ENCODE measurements at regions not wholly inside any gene's neighbourhood (a gene's known extent, or its start where the extent isn't known, plus 50 kb on each side); places are given as distances from the start of the nearest gene placed in this dataset.

DNA sequence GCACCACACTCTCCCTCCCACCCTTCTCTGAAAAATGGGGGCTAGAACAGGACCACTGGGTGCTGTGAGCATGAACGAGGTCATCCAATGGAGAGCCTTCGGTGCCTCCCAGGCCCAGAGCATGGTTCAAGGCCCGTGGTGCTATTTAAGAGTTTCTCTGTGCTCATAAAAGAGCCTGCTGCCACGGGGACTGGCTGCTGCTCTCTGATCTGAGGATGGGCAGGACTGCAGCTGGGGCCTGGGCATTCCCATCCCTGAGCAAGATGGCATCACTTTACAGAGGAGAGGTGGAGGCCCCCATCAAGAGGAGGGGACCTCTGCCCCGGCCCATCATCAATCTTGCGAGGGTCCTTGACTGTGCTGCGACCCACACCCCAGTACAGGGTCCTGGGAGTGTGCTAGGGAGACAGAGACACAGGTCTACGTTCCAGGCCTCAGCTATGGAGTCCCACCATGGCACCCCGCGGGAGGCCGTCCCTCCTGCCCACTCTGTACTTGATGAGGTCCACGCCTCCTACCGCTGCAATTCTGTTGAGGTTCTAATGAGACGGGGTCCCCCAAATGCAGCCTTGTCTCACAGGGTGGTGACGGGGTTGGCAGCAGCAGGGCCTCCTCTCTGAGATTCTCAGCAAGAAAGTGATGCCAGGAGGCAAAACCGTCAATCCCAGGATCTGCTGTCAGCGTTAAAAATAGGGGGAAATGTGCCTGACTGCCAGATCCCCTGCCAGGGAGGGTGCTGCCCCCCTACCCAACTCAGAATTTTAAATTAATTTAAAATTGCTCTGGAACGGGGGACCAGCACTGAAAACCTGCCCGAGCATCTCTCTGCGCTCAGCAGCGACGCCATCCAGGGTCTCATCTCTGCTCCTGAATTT, 405.4 kb downstream of the SHANK2 start:
- no peaks in the 10 kb centered on the region for H3K27me3 ChIP-seq (ENCODE audit: insufficient read depth, low read length)

DNA sequence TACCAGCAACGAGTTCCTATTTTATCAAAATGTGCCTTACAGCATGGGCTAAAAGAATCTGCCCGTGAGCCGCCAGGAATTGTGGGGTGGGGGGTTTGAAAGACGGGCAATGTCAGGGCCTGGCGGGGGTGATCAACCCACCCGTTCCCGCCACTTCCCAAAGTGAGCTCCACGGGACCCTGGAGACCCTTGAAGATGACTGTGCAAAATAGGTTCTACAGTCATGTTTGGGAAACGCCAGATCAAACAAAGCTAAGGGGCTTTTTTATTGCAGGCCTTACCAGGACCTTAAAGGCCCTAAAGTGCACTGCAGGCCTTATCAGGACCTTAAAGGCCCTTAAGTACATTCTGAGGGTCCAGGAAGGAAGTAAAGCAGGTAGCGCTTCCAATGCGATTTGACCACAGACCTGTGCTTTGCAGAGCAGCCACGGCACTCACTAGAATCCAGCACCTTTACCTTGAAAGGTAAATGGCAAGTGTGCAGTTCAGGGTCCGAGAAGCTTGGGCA, 404.1 kb downstream of the SHANK2 start:
- no peaks in the 10 kb centered on the region for H3K36me3 ChIP-seq (ENCODE audit: insufficient read depth, low read length)
- H3K4me1 ChIP-seq (ENCODE audit: control insufficient read depth, insufficient read depth, low read length, unreplicated experiment): no peaks in the 10 kb centered on the region
- no peak overlapping the region for H3K27ac ChIP-seq (ENCODE audit: low read depth, low read length)
- no peak overlapping the region for H3K4me3 ChIP-seq (ENCODE audit: low read depth, low read length)
- no peaks in the 10 kb centered on the region for H3K27me3 ChIP-seq (ENCODE audit: insufficient read depth, low read length)
- no peaks in the 10 kb centered on the region for H3K79me2 ChIP-seq (ENCODE audit: control insufficient read depth, insufficient read depth, low read length, unreplicated experiment)
- no peak overlapping the region for H2AFZ ChIP-seq (ENCODE audit: low read length, unreplicated experiment)

More for the DNA sequence above, 405.4 kb downstream of the SHANK2 start:
- Histone ChIP-seq H3K4me3 (ENCODE audit: low read depth, low read length) (no peak overlapping the region), H3K27ac (ENCODE audit: low read depth, low read length) (no peak overlapping the region), H3K79me2 (ENCODE audit: control insufficient read depth, insufficient read depth, low read length, unreplicated experiment) (no peaks in the 10 kb centered on the region), H3K36me3 (ENCODE audit: insufficient read depth, low read length) (no peaks in the 10 kb centered on the region), H2AFZ (ENCODE audit: low read length, unreplicated experiment) (no peak overlapping the region), H3K4me1 (ENCODE audit: control insufficient read depth, insufficient read depth, low read length, unreplicated experiment) (no peaks in the 10 kb centered on the region)

DNA sequence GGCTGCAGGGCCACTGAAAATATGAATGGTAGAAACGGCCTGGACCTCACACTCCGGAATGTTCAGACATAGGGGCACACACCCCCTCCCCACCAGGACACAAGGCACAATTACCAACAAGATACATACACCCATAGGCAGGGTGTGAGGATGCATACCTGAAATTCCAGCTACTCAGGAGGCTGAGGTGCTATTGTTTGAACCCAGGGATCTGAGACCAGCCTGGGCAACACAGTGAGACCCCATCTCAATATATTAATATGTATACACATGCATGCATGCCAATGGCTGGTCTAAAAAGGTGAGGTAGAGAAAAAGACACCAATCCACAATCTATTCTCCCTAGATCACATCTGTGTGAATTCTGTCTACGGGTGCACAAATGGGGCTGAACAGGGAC, 403.3 kb downstream of the SHANK2 start:
- Histone ChIP-seq H3K79me2 (ENCODE audit: control insufficient read depth, insufficient read depth, low read length, unreplicated experiment) (no peaks in the 10 kb centered on the region), H2AFZ (ENCODE audit: low read length, unreplicated experiment) (no peak overlapping the region), H3K27me3 (ENCODE audit: insufficient read depth, low read length) (no peaks in the 10 kb centered on the region), H3K27ac (ENCODE audit: low read depth, low read length) (no peak overlapping the region), H3K4me3 (ENCODE audit: low read depth, low read length) (no peak overlapping the region), H3K4me1 (ENCODE audit: control insufficient read depth, insufficient read depth, low read length, unreplicated experiment) (no peaks in the 10 kb centered on the region), H3K36me3 (ENCODE audit: insufficient read depth, low read length) (no peaks in the 10 kb centered on the region)

DNA sequence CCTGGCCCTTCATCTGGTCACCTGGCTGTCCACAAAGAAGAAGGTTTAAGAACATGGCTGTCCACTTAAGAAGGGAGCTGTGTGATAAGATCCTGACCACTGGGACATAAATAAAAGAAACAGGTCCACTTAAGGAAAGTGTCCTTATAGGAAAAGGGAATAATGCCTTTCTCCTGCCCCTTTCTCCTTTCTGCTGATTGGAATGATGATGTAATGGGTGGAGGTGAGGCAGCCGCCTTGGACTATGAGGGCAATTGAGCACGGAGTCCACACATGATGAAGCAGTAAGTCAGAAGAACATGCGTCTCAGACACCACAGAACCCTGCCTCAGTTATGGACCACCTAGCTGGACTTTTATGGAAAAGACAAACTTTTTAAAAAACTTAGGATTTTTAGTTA, 401.1 kb downstream of the SHANK2 start:
- Histone ChIP-seq H2AFZ (ENCODE audit: low read length, unreplicated experiment) (no peak overlapping the region), H3K27me3 (ENCODE audit: insufficient read depth, low read length) (no peaks in the 10 kb centered on the region), H3K4me1 (ENCODE audit: control insufficient read depth, insufficient read depth, low read length, unreplicated experiment) (no peaks in the 10 kb centered on the region), H3K79me2 (ENCODE audit: control insufficient read depth, insufficient read depth, low read length, unreplicated experiment) (no peaks in the 10 kb centered on the region), H3K36me3 (ENCODE audit: insufficient read depth, low read length) (no peaks in the 10 kb centered on the region), H3K4me3 (ENCODE audit: low read depth, low read length) (no peak overlapping the region), H3K27ac (ENCODE audit: low read depth, low read length) (no peak overlapping the region)

DNA sequence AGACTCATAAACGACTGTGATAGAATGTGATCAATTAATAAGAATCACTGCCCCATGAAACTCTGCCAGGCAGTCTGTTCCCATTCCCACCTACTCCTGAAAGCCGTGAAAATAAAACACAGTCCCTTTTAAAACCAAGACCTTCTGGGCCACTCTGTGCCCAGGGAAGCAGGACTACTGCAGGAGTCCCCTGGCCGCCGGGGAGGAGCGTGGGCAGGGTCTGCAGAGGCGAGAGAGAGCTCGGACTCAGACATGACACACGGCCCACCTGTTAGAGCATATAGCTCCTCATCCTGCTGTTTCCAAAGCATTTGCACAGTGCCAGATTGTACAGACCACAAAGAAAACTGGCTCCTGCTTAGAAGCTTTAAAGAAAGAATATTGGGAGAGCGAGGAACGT, 400.5 kb downstream of the SHANK2 start:
- no peak overlapping the region for H2AFZ ChIP-seq (ENCODE audit: low read length, unreplicated experiment)
- no peak overlapping the region for H3K4me3 ChIP-seq (ENCODE audit: low read depth, low read length)
- H3K79me2 ChIP-seq (ENCODE audit: control insufficient read depth, insufficient read depth, low read length, unreplicated experiment): no peaks in the 10 kb centered on the region
- no peaks in the 10 kb centered on the region for H3K4me1 ChIP-seq (ENCODE audit: control insufficient read depth, insufficient read depth, low read length, unreplicated experiment)
- H3K27me3 ChIP-seq (ENCODE audit: insufficient read depth, low read length): no peaks in the 10 kb centered on the region
- H3K27ac ChIP-seq (ENCODE audit: low read depth, low read length): no peak overlapping the region
- no peaks in the 10 kb centered on the region for H3K36me3 ChIP-seq (ENCODE audit: insufficient read depth, low read length)

DNA sequence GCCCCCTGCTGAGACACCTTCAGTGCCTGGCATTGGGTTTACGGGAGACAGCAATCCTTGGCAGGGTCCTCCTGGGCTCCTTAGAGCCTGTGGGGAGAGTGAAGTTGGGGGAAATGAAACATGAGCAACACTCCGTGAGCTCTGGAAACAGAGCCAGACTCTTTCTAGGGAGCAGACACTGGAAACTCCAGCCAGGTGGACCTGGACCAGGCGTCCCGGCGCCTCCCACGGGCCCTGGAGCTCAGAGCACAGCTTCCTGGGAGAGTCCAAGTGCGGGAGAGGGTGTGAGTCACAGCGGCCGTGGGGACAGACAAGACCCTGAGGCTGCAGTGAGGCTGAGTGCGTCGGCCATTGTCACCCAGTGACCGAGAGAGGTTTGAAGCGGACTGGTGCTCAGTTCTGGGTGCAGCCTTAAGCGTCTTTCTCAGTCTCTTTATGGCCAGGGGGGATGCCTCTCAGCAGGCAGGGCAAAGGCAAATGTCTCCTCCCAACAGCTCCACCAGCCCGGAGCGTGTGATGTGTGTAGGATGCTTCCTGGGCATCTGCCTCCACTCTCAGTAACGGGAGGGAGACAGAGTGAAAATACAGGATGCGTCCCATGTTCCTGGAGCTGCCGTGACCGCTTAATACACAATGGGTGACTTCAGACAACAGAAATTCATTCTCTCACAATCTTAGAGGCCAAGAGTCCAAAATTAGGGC, 399.2 kb downstream of the SHANK2 start:
- Histone ChIP-seq H2AFZ (ENCODE audit: low read length, unreplicated experiment) (no peak overlapping the region), H3K27ac (ENCODE audit: low read depth, low read length) (no peak overlapping the region), H3K36me3 (ENCODE audit: insufficient read depth, low read length) (no peaks in the 10 kb centered on the region), H3K4me1 (ENCODE audit: control insufficient read depth, insufficient read depth, low read length, unreplicated experiment) (no peaks in the 10 kb centered on the region), H3K79me2 (ENCODE audit: control insufficient read depth, insufficient read depth, low read length, unreplicated experiment) (no peaks in the 10 kb centered on the region), H3K27me3 (ENCODE audit: insufficient read depth, low read length) (no peaks in the 10 kb centered on the region), H3K4me3 (ENCODE audit: low read depth, low read length) (no peak overlapping the region)

DNA sequence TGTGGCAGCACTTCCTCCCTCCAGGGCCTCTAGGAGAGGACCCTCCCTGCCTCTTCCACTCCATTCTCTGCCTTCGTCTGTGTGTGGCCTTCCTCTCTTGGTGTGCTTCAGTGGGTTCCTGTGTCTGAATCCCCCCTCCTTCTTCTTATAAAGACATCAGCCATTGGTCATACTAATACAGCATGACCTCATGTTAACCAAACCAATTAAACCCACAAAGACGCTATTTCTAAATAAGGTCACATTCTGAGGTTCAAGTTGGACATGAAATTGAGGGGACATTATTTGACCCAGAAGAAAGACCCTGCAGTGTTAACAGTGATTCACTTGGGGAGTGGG, 398.6 kb downstream of the SHANK2 start:
- Histone ChIP-seq H3K27me3 (ENCODE audit: insufficient read depth, low read length) (no peaks in the 10 kb centered on the region), H3K36me3 (ENCODE audit: insufficient read depth, low read length) (no peaks in the 10 kb centered on the region), H3K4me1 (ENCODE audit: control insufficient read depth, insufficient read depth, low read length, unreplicated experiment) (no peaks in the 10 kb centered on the region), H2AFZ (ENCODE audit: low read length, unreplicated experiment) (no peak overlapping the region), H3K79me2 (ENCODE audit: control insufficient read depth, insufficient read depth, low read length, unreplicated experiment) (no peaks in the 10 kb centered on the region), H3K4me3 (ENCODE audit: low read depth, low read length) (no peak overlapping the region), H3K27ac (ENCODE audit: low read depth, low read length) (no peak overlapping the region)

DNA sequence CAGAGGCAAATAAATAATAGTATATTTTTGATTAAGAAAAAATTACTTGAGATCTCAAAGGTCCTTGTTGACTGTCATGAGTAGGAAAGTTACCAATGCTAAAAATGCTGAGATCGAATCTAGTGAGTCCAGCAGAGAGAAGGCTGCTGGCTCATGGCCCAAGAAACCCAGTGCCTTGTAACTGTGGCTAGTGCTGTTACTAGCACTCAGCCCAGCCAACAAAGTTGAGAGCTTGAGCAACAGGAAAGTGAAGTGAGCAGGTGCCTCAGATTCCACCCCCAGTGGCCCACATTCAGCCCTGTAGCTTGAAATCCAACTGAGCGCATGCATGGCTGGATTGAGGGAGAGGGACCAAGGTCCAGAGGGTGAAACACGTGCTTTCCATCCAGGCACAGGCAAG, 398.2 kb downstream of the SHANK2 start:
- Histone ChIP-seq H3K27ac (ENCODE audit: low read depth, low read length) (no peak overlapping the region), H3K27me3 (ENCODE audit: insufficient read depth, low read length) (no peaks in the 10 kb centered on the region), H3K79me2 (ENCODE audit: control insufficient read depth, insufficient read depth, low read length, unreplicated experiment) (no peaks in the 10 kb centered on the region), H3K4me1 (ENCODE audit: control insufficient read depth, insufficient read depth, low read length, unreplicated experiment) (no peaks in the 10 kb centered on the region), H3K4me3 (ENCODE audit: low read depth, low read length) (no peak overlapping the region), H3K36me3 (ENCODE audit: insufficient read depth, low read length) (no peaks in the 10 kb centered on the region), H2AFZ (ENCODE audit: low read length, unreplicated experiment) (no peak overlapping the region)

DNA sequence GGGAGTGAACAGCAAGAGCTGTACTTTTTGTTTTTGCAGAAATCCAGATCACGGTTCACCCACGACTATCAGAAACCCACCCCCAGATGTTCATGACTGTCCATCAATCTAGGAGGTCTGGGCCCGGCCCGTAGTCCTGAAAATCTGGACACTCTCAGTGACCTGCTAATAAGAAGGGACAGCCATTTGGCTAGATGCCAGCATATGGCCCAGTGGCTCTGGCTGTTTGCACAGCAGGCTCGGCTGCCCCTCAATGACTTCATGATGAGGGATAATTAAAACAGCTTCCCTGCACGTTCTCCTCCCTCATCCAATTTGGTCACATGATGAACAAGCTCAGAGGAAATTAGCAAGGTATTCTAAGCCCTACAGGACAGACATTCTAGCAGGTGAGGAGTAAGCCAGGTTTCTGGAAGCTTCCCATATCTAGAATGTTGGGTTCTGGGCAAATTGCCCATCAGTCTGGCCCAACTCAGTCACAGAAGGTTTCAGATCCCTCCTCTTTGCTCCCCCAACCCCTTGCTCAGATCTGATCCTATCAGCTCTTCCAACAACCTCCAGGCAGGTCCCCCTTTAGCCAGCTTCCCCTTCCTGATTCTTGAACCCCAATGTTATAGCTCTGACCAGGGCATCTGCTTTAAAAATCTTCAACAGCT, 397.3 kb downstream of the SHANK2 start:
- H3K36me3 ChIP-seq (ENCODE audit: insufficient read depth, low read length): no peaks in the 10 kb centered on the region
- H3K79me2 ChIP-seq (ENCODE audit: control insufficient read depth, insufficient read depth, low read length, unreplicated experiment): no peaks in the 10 kb centered on the region
- H3K4me3 ChIP-seq (ENCODE audit: low read depth, low read length): no peak overlapping the region
- no peaks in the 10 kb centered on the region for H3K27me3 ChIP-seq (ENCODE audit: insufficient read depth, low read length)
- no peak overlapping the region for H3K27ac ChIP-seq (ENCODE audit: low read depth, low read length)
- H2AFZ ChIP-seq (ENCODE audit: low read length, unreplicated experiment): no peak overlapping the region
- no peaks in the 10 kb centered on the region for H3K4me1 ChIP-seq (ENCODE audit: control insufficient read depth, insufficient read depth, low read length, unreplicated experiment)

DNA sequence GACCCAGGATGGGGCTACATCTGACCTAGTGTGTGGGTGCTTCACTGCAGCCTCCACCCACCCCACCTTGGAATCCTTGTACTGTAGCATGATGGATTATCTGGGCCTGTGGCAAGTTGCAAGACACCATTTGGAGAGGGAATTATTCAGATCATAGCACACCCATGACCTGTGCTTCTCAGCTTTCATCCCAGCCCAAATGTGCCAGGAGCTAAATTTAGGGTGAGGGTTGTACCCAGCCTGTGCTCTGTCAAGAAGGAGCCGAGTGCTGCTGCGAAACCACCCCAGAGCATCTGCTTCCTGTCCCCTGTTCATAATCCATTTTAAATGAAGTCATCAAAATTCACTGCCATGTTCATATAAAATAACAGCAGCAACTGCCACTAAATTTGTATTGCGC, 394.5 kb downstream of the SHANK2 start:
- Histone ChIP-seq H2AFZ (ENCODE audit: low read length, unreplicated experiment) (no peak overlapping the region), H3K4me3 (ENCODE audit: low read depth, low read length) (no peak overlapping the region), H3K4me1 (ENCODE audit: control insufficient read depth, insufficient read depth, low read length, unreplicated experiment) (no peaks in the 10 kb centered on the region), H3K36me3 (ENCODE audit: insufficient read depth, low read length) (no peaks in the 10 kb centered on the region), H3K27me3 (ENCODE audit: insufficient read depth, low read length) (no peaks in the 10 kb centered on the region), H3K27ac (ENCODE audit: low read depth, low read length) (no peak overlapping the region), H3K79me2 (ENCODE audit: control insufficient read depth, insufficient read depth, low read length, unreplicated experiment) (no peaks in the 10 kb centered on the region)
